Endothelial cell (in vitro differentiated cells): ENCODE measurements at regions not wholly inside any gene's neighbourhood (a gene's known extent, or its start where the extent isn't known, plus 50 kb on each side); places are given as distances from the start of the nearest gene placed in this dataset.

Source experiments
- DNase-seq: peaks from one replicate; pipeline ENCODE4 v3.0.0; 2021; ENCODE audit warnings: low spot score
- H3K27ac Mint-ChIP-seq: one replicate; pipeline ENCODE4 v1.8.0; 2021; ENCODE audit warnings: mixed read lengths, inconsistent platforms; ENCODE audit not compliant: unreplicated experiment
- H3K27me3 Mint-ChIP-seq: one replicate; pipeline ENCODE4 v1.8.0; 2021; ENCODE audit warnings: mild to moderate bottlenecking, moderate library complexity, mixed read lengths, inconsistent platforms; ENCODE audit not compliant: unreplicated experiment
- H3K36me3 Mint-ChIP-seq: one replicate; pipeline ENCODE4 v1.8.0; 2021; ENCODE audit warnings: mild to moderate bottlenecking, low read depth, mixed read lengths, inconsistent platforms; ENCODE audit not compliant: unreplicated experiment
- H3K4me1 Mint-ChIP-seq: one replicate; pipeline ENCODE4 v1.8.0; 2021; ENCODE audit warnings: mild to moderate bottlenecking, mixed read lengths, inconsistent platforms; ENCODE audit not compliant: unreplicated experiment
- H3K4me3 Mint-ChIP-seq: one replicate; pipeline ENCODE4 v1.8.0; 2021; ENCODE audit warnings: mild to moderate bottlenecking, mixed read lengths, inconsistent platforms; ENCODE audit not compliant: unreplicated experiment
- H3K9me3 Mint-ChIP-seq: one replicate; pipeline ENCODE4 v1.8.0; 2021; ENCODE audit warnings: mixed read lengths, inconsistent platforms; ENCODE audit not compliant: unreplicated experiment
- TF ChIP-seq, protein P1 (sequence below): fragments of 200-600 bp; sonication (generic); IDR thresholded peaks from one replicate; pipeline ENCODE4 v1.5.0; 2021; ENCODE audit warnings: antibody characterized with exemption; ENCODE audit not compliant: unreplicated experiment

DNA sequence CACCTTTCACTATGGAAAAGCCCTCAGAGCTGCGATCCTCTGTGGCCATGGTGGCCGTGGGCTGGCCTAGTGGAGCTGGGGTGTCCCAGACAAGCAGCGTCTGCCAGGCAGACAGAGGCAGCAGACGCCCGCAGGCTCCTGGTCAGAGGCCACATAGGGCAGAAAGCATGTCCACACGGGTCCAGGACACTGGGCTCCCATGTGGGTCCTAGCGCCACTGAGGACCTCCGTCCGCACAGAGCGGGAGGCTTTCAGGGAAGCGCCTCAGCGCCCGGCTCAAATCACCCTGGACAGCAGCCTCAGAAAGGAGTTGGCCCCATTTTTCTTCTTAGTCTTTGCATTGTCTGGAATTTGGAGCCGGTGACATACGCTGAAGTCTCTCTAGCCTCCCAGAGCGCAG lies 389.7 kb downstream of the BRD1 start:
- Mint-ChIP-seq H3K27me3 (peaks cover 2% of the 10 kb centered on the region), H3K4me1 (no peaks in the 10 kb centered on the region), H3K4me3 (no peak overlapping the region), H3K9me3 (no peaks in the 10 kb centered on the region), H3K27ac (no peak overlapping the region), H3K36me3 (no peaks in the 10 kb centered on the region)
- TF ChIP-seq, protein P1, sequence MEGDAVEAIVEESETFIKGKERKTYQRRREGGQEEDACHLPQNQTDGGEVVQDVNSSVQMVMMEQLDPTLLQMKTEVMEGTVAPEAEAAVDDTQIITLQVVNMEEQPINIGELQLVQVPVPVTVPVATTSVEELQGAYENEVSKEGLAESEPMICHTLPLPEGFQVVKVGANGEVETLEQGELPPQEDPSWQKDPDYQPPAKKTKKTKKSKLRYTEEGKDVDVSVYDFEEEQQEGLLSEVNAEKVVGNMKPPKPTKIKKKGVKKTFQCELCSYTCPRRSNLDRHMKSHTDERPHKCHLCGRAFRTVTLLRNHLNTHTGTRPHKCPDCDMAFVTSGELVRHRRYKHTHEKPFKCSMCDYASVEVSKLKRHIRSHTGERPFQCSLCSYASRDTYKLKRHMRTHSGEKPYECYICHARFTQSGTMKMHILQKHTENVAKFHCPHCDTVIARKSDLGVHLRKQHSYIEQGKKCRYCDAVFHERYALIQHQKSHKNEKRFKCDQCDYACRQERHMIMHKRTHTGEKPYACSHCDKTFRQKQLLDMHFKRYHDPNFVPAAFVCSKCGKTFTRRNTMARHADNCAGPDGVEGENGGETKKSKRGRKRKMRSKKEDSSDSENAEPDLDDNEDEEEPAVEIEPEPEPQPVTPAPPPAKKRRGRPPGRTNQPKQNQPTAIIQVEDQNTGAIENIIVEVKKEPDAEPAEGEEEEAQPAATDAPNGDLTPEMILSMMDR, result no peak
- DNase-seq, result no peak

DNA sequence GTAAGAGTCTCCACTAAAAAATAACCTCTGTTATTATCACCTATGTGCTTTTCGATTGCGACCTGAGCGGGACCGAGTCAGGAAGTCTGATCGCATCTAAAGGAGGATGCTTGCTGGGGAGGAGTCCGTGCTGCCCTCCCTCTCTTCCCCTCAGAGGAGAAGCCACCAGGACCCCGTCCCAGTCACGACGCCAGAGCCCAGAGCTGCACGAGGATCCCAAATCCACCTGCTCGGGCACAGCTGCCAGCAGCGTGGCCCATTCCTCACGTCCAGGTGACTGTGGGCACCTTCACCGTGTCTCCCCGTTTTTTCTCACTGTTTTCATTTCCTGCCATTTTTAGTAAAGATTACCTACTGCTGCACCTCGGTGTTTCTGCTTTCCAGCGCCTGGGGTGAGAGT lies 390.3 kb downstream of the BRD1 start:
- Mint-ChIP-seq H3K4me3 (no peak overlapping the region), H3K27me3 (peaks cover 2% of the 10 kb centered on the region), H3K27ac (no peak overlapping the region), H3K9me3 (no peaks in the 10 kb centered on the region), H3K4me1 (no peaks in the 10 kb centered on the region), H3K36me3 (no peaks in the 10 kb centered on the region)
- TF ChIP-seq, protein P1, result no peak
- DNase-seq, result no peak

DNA sequence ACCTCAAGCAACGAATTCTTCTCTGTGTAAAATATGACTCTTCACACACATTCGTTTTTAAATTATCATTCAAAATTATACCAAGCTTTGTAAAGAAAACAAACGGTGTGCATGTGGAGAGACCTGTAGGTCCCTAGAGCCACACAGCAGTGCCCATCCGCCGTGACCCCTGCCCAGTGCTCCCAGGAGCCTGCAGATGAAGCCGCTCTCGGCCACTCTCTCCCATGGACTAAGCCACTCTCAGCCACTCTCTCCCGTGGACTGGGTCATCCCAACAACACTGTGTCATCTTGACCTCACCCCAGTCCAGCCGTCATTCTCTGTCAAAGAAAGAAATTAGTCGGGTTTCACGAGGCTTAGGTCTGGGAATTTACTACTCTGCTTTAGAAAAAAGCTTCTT lies 391.6 kb downstream of the BRD1 start:
- DNase-seq, result no peak
- Mint-ChIP-seq H3K4me3 (peak overlapping the region; percentile 32), H3K9me3 (no peaks in the 10 kb centered on the region), H3K36me3 (no peaks in the 10 kb centered on the region), H3K27ac (no peak overlapping the region), H3K4me1 (no peaks in the 10 kb centered on the region), H3K27me3 (peaks cover 2% of the 10 kb centered on the region)
- TF ChIP-seq, protein P1, result no peak

DNA sequence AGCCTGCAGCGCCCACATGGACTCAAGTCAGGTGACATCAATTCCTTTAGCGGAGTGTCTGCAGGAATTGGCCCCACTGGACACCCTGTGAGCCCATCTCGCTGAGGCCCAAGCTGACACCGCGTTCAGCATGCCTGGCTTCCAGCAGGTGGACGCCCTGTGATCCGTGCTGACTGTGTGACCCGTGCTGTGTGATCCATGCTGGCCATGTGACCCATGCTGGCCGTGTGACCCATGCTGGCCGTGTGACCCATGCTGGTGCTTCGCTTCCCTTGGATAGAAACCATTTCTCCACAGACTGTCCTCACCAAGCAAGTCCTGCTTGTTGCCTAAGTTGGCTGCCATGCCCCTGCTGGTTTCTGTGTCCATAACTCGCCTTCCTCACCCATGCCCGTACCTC lies 392.1 kb downstream of the BRD1 start:
- no peak overlapping the region for H3K27ac Mint-ChIP-seq
- H3K27me3 Mint-ChIP-seq, result peaks cover 2% of the 10 kb centered on the region
- no peaks in the 10 kb centered on the region for H3K36me3 Mint-ChIP-seq
- H3K4me1 Mint-ChIP-seq, result no peaks in the 10 kb centered on the region
- no peaks in the 10 kb centered on the region for H3K9me3 Mint-ChIP-seq
- TF ChIP-seq, protein P1, result no peak
- peak overlapping the region; percentile 32 for H3K4me3 Mint-ChIP-seq
- no peak for DNase-seq

DNA sequence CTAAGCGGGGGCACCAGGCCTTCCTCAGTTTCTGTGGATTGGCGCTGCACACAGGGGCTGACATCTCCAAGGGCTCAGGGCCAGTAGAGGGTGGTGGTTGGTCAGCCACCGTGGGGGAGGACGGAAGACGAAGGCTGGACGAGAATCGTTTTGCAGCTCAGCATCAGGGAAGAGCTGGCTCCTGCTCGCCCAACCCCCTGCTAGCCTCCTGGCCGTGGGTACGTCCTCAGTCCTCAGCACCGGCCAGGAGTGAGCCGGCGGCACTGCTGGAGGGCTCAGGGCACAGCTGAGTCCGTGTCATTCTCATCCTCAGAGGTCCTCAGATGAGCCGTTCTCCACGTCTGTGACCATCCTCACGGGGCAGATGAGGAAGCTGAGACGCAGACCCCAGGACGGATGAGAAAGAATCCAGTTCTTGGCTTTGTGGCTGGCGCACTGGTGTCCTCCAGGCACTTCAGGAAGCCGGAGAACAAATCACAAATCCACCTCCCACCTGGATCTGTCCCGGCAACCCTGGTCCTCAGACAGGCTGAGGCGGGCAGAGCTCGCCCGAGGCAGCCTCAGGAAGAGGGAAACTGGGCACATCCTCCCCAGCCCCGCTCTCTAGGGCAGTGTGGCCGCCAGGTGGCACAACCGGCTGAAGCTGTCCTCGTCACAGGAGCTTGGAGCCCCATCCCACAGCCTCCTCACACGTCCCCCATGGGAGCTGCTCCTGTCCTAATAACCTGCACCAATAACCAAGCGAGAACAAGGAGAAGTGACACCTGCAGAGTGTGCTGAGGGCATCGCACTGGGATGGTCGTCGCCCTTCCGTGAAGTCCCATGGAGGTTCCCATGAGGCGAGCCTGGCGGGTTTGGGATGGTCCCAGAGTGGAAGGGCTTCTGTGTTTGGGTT lies 393.7 kb downstream of the BRD1 start:
- DNase-seq, result no peak
- no peak overlapping the region for H3K27ac Mint-ChIP-seq
- no peaks in the 10 kb centered on the region for H3K4me1 Mint-ChIP-seq
- peaks cover 2% of the 10 kb centered on the region for H3K27me3 Mint-ChIP-seq
- H3K9me3 Mint-ChIP-seq, result no peaks in the 10 kb centered on the region
- no peaks in the 10 kb centered on the region for H3K36me3 Mint-ChIP-seq
- TF ChIP-seq, protein P1, result no peak
- no peak overlapping the region for H3K4me3 Mint-ChIP-seq
